SK-N-SH (cell line): ENCODE measurements at regions not wholly inside any gene's neighbourhood (a gene's known extent, or its start where the extent isn't known, plus 50 kb on each side); places are given as distances from the start of the nearest gene placed in this dataset.

Experiments
- CTCF ChIA-PET: fragments of 300-600, 350-600 bp; formaldehyde crosslinking; extraction: SDS; loops from one replicate; lab custom pipeline; 2021; lab: Yijun Ruan, JAX
- POLR2A ChIA-PET: fragments of 350-600 bp; sonication (Branson Sonifier 250); formaldehyde crosslinking; extraction: SDS; loops from one replicate; lab custom pipeline; 2020; ENCODE audit warnings: antibody characterized with exemption, inconsistent platforms; lab: Yijun Ruan, JAX
- DNase-seq: peaks from one replicate; pipeline ENCODE4 v3.0.0; 2012
- H2AFZ ChIP-seq: fragments of 200-600 bp; sonication (generic); 2 replicates; pipeline ENCODE4 v1.8.1; 2016; ENCODE audit warnings: antibody characterized with exemption, mild to moderate bottlenecking, low read depth
- H3F3A ChIP-seq: fragments of 200-600 bp; sonication (generic); replicated peaks from 2 replicates; pipeline ENCODE3; 2016; ENCODE audit warnings: antibody characterized with exemption, mild to moderate bottlenecking; ENCODE audit not compliant: insufficient read depth
- H3K27ac ChIP-seq, 2 experiments: fragments of 200-500 bp in 1 of 2; fragments of 200-600 bp in 1 of 2; sonication (Bioruptor generic) in 1 of 2; sonication (generic), shearing (Covaris generic) in 1 of 2; 2 replicates each; pipeline versions ENCODE4 v1.5.1 to v1.6.1; 2014 to 2016; ENCODE audit warnings: low read depth in 2 of 2, inconsistent platforms in 1 of 2, low read length in 1 of 2, mild to moderate bottlenecking in 1 of 2, mixed read lengths in 1 of 2
- H3K27me3 ChIP-seq: fragments of 200-600 bp; sonication (generic), shearing (Covaris generic); 2 replicates; pipeline ENCODE4 v1.6.1; 2016; ENCODE audit warnings: mixed run types; ENCODE audit not compliant: insufficient read depth
- H3K36me3 ChIP-seq, 2 experiments: fragments of 200-500 bp in 1 of 2; fragments of 200-600 bp in 1 of 2; sonication (Bioruptor generic) in 1 of 2; sonication (generic) in 1 of 2; replicated peaks in 1 of 2; 2 replicates each; pipeline versions ENCODE3 to v1.5.1; 2014 to 2016; ENCODE audit warnings: low read length in 1 of 2, mild to moderate bottlenecking in 1 of 2; ENCODE audit not compliant: insufficient read depth in 2 of 2, control insufficient read depth in 1 of 2
- H3K4me1 ChIP-seq, 2 experiments: fragments of 200-500 bp in 1 of 2; fragments of 200-600 bp in 1 of 2; sonication (Bioruptor generic) in 1 of 2; sonication (generic), shearing (Covaris generic) in 1 of 2; 2 replicates each; pipeline versions ENCODE4 v1.5.1 to v1.6.1; 2014 to 2016; ENCODE audit warnings: low read depth in 1 of 2, low read length in 1 of 2, mixed run types in 1 of 2; ENCODE audit not compliant: insufficient read depth in 2 of 2, control insufficient read depth in 1 of 2
- H3K4me2 ChIP-seq: fragments of 200-600 bp; sonication (generic), shearing (Covaris generic); 2 replicates; pipeline ENCODE4 v1.6.1; 2017; ENCODE audit warnings: mixed run types
- H3K4me3 ChIP-seq, 2 experiments: fragments of 200-500 bp in 1 of 2; fragments of 200-600 bp in 1 of 2; sonication (Bioruptor generic) in 1 of 2; sonication (generic), shearing (Covaris generic) in 1 of 2; 2 replicates each; pipeline versions ENCODE4 v1.5.1 to v1.8.1; 2014 to 2016; ENCODE audit warnings: low read depth in 2 of 2, inconsistent platforms in 1 of 2, low read length in 1 of 2, mild to moderate bottlenecking in 1 of 2, mixed read lengths in 1 of 2, moderate library complexity in 1 of 2
- H3K79me2 ChIP-seq: fragments of 200-600 bp; sonication (generic); 2 replicates; pipeline ENCODE4 v1.8.1; 2017; ENCODE audit warnings: mild to moderate bottlenecking; ENCODE audit not compliant: insufficient read depth
- H3K9ac ChIP-seq: fragments of 200-600 bp; sonication (generic); 2 replicates; pipeline ENCODE4 v1.6.1; 2017; ENCODE audit warnings: mixed run types
- H3K9me2 ChIP-seq: fragments of 200-600 bp; sonication (generic); 2 replicates; pipeline ENCODE4 v1.6.1; 2017; ENCODE audit warnings: mixed run types
- H3K9me3 ChIP-seq: fragments of 200-600 bp; sonication (generic); 2 replicates; pipeline ENCODE4 v1.6.1; 2017; ENCODE audit warnings: mixed run types, mild to moderate bottlenecking, moderate library complexity
- H4K20me1 ChIP-seq: fragments of 200-600 bp; sonication (generic); 2 replicates; pipeline ENCODE4 v1.6.1; 2017; ENCODE audit warnings: mild to moderate bottlenecking, mixed run types; ENCODE audit not compliant: insufficient read depth
- EP300 ChIP-seq, 2 experiments: IDR thresholded peaks; 2 replicates each; pipeline versions ENCODE4 v1.4.0 to v1.6.1; 2012; ENCODE audit warnings: borderline replicate concordance in 1 of 2, low read depth in 1 of 2, low read length in 1 of 2
- FOXJ3 ChIP-seq: sonication (generic); formaldehyde crosslinking; IDR thresholded peaks from 2 replicates; pipeline ENCODE4 v1.5.1; 2020; ENCODE audit warnings: mild to moderate bottlenecking, missing genetic modification reagents
- FOXM1 ChIP-seq: IDR thresholded peaks from 2 replicates; pipeline ENCODE4 v1.4.0; 2012; ENCODE audit warnings: low read depth, mild to moderate bottlenecking
- GABPA ChIP-seq: IDR thresholded peaks from 2 replicates; pipeline ENCODE4 v1.4.0; 2012; ENCODE audit warnings: low read depth, mild to moderate bottlenecking
- GATA2 ChIP-seq: sonication (generic); formaldehyde crosslinking; IDR thresholded peaks from 2 replicates; pipeline ENCODE4 v1.5.0; 2020; ENCODE audit warnings: mild to moderate bottlenecking, missing genetic modification reagents
- NFIC ChIP-seq: IDR thresholded peaks from 2 replicates; pipeline ENCODE4 v1.4.0; 2012; ENCODE audit warnings: borderline replicate concordance
- NRF1 ChIP-seq: IDR thresholded peaks from 2 replicates; pipeline ENCODE4 v1.6.1; 2012; ENCODE audit warnings: low read depth, mild to moderate bottlenecking, low read length
- RCOR1 ChIP-seq: fragments of 150-350 bp; IDR thresholded peaks from 2 replicates; pipeline ENCODE4 v1.6.1; 2017; ENCODE audit warnings: antibody characterized with exemption, low read length
- RFX5 ChIP-seq: IDR thresholded peaks from 2 replicates; pipeline ENCODE4 v1.6.1; 2012; ENCODE audit warnings: mild to moderate bottlenecking, improper control_type of control experiment, low read length
- SIN3A ChIP-seq: IDR thresholded peaks from 2 replicates; pipeline ENCODE4 v1.6.1; 2012; ENCODE audit warnings: low read depth, mild to moderate bottlenecking, low read length, moderate library complexity, borderline replicate concordance
- SMC3 ChIP-seq: IDR thresholded peaks from 2 replicates; pipeline ENCODE4 v1.6.1; 2012; ENCODE audit warnings: low read depth, low read length, improper control_type of control experiment
- TCF12 ChIP-seq: IDR thresholded peaks from 2 replicates; pipeline ENCODE4 v1.4.0; 2012
- WGBS: methylation state at CpG from one replicate; pipeline ENCODE4 v1.1.6; 2017; ENCODE audit warnings: low lambda C conversion rate; 5-methylcytosine and 5-hydroxymethylcytosine counted together
- TF ChIP-seq, protein P1 (sequence below): fragments of 150-350 bp; IDR thresholded peaks from 2 replicates; pipeline ENCODE4 v1.6.1; 2017; ENCODE audit warnings: antibody characterized with exemption, low read length, low read depth, borderline replicate concordance
- TF ChIP-seq, protein P2 (sequence below): IDR thresholded peaks from 2 replicates; pipeline ENCODE4 v1.4.0; 2012; ENCODE audit warnings: low read depth
- TF ChIP-seq, protein P3 (sequence below): IDR thresholded peaks from 2 replicates; pipeline ENCODE4 v1.4.0; 2012; ENCODE audit warnings: low read depth, borderline replicate concordance
- TF ChIP-seq, protein P4 (sequence below): fragments of 200-600 bp; sonication (generic); IDR thresholded peaks from 2 replicates; pipeline ENCODE4 v1.6.1; 2017; ENCODE audit warnings: antibody characterized with exemption, mild to moderate bottlenecking, moderate library complexity

DNA sequence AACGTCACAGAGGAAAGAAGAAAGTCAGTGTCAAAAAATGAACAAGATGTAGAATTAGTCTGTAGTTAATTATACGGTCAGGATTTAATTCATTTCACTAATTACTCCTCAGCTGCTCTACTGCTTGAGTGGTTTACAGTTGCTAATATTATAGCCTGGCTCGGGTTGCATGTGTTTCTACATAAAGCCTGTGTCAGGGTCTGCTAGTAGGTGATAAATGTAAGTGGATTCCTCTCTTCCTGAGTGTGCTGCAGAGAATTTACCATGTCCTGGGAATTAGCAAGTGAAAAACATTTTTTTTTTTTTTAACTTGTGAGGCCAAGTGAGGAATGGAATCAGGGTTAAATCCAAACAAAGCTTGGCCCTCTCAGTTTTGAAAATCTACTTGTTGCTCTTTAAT is 622.6 kb downstream of the EPHA4 start:
- Histone ChIP-seq H3K27me3 (no peaks in the 10 kb centered on the region), H3K4me2 (no peak overlapping the region), H3K9me3 (no peaks in the 10 kb centered on the region), H3K9ac (no peak overlapping the region), H3F3A (no peaks in the 10 kb centered on the region), H3K27ac (no peak overlapping the region), H4K20me1 (no peaks in the 10 kb centered on the region), H3K4me1 (no peaks in the 10 kb centered on the region), H3K36me3 (no peaks in the 10 kb centered on the region), H2AFZ (no peak overlapping the region), H3K79me2 (no peaks in the 10 kb centered on the region), H3K4me3 (no peak overlapping the region), H3K9me2 (0 out of 2 replicates have a peak, but pooled peaks cover 3% of the 10 kb centered on the region)
- CTCF ChIA-PET: no interaction called here
- 4% methylated on average over 3 of the region's 3 CpGs for WGBS
- DNase-seq: no peak
- POLR2A ChIA-PET: no interaction called here
- TF ChIP-seq SMC3 (no peak), RFX5 (no peak), RCOR1 (no peak), SIN3A (no peak), EP300 (IDR thresholded peaks at IDR 0.05; ENCODE audit: borderline replicate concordance in 1 of 2, low read depth in 1 of 2, low read length in 1 of 2) (no peak), FOXJ3 (CRISPR knock-in tag) (no peak), NFIC (no peak), FOXM1 (no peak), GATA2 (CRISPR knock-in tag) (no peak), NRF1 (no peak), GABPA (no peak), TCF12 (no peak)
- TF ChIP-seq, protein P1, sequence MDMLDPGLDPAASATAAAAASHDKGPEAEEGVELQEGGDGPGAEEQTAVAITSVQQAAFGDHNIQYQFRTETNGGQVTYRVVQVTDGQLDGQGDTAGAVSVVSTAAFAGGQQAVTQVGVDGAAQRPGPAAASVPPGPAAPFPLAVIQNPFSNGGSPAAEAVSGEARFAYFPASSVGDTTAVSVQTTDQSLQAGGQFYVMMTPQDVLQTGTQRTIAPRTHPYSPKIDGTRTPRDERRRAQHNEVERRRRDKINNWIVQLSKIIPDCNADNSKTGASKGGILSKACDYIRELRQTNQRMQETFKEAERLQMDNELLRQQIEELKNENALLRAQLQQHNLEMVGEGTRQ: no peak
- TF ChIP-seq, protein P2, sequence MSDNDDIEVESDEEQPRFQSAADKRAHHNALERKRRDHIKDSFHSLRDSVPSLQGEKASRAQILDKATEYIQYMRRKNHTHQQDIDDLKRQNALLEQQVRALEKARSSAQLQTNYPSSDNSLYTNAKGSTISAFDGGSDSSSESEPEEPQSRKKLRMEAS: no peak
- TF ChIP-seq, protein P3, sequence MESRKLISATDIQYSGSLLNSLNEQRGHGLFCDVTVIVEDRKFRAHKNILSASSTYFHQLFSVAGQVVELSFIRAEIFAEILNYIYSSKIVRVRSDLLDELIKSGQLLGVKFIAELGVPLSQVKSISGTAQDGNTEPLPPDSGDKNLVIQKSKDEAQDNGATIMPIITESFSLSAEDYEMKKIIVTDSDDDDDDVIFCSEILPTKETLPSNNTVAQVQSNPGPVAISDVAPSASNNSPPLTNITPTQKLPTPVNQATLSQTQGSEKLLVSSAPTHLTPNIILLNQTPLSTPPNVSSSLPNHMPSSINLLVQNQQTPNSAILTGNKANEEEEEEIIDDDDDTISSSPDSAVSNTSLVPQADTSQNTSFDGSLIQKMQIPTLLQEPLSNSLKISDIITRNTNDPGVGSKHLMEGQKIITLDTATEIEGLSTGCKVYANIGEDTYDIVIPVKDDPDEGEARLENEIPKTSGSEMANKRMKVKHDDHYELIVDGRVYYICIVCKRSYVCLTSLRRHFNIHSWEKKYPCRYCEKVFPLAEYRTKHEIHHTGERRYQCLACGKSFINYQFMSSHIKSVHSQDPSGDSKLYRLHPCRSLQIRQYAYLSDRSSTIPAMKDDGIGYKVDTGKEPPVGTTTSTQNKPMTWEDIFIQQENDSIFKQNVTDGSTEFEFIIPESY: no peak
- TF ChIP-seq, protein P4, sequence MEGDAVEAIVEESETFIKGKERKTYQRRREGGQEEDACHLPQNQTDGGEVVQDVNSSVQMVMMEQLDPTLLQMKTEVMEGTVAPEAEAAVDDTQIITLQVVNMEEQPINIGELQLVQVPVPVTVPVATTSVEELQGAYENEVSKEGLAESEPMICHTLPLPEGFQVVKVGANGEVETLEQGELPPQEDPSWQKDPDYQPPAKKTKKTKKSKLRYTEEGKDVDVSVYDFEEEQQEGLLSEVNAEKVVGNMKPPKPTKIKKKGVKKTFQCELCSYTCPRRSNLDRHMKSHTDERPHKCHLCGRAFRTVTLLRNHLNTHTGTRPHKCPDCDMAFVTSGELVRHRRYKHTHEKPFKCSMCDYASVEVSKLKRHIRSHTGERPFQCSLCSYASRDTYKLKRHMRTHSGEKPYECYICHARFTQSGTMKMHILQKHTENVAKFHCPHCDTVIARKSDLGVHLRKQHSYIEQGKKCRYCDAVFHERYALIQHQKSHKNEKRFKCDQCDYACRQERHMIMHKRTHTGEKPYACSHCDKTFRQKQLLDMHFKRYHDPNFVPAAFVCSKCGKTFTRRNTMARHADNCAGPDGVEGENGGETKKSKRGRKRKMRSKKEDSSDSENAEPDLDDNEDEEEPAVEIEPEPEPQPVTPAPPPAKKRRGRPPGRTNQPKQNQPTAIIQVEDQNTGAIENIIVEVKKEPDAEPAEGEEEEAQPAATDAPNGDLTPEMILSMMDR: no peak
